ENCODE measurements at regions not wholly inside any gene's neighbourhood (a gene's known extent, or its start where the extent isn't known, plus 50 kb on each side); places are given as distances from the start of the nearest gene placed in this dataset.

DNA sequence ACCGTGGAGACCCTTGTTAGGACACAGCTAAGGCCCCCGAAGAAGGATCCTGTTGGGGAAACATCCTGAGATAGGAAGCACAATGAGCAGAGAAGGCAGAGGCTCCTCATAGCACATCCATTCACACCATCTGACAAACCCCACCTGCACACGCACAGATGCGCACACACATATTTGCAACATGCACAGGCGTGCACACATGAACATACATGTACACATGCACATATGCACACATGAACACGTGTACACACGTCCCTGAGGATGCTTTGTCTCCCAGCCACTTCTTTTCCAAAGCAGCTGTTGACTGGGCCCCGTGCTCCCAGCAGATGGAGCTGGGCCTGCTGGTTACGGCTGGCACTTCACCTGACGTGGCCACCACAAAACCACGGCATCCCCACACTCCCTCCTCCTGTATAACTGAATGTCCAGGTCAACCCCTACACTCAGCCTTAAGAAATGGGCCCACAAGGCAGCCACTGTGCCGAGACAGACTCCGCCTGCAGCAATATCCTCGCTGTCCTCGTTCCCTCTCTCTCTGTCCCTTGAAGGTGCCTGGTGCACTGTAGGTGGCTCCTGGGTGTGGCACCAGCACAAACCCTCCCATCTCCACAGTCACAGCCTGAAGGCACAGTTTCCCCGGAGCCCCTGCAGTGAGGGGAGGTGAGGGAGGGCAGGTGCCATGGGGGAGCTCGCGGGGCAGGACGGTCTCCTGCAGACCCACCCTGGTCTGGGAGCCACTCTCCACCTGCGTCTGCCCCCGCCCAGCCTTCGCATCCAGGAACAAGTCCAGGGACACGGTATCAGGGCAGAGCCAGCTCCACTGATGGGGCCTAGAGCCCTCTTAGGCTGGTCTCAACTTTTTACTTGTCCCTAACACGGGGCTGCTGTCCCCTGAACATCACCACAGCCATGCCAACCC lies 183.0 kb downstream of the RBFOX3 start:
- Histone ChIP-seq H3K9me3 (replicated peaks; ENCODE audit: control insufficient read depth, insufficient read depth, low read length) (no peaks in the 10 kb centered on the region), H3K4me1 (ENCODE audit: control insufficient read depth, extremely low read depth, insufficient read depth, low read length) (no peaks in the 10 kb centered on the region), H3K4me3 (replicated peaks in 1 of 3; ENCODE audit: insufficient read depth in 1 of 3, low read depth in 1 of 3, low read length in 3 of 3) (no peak overlapping the region), H3K36me3 (ENCODE audit: control insufficient read depth in 2 of 2, extremely low read depth in 1 of 2, insufficient read depth in 2 of 2, low read length in 2 of 2) (no peaks in the 10 kb centered on the region), H4K20me1 (replicated peaks; ENCODE audit: control insufficient read depth, extremely low read depth, insufficient read depth, low read length) (no peaks in the 10 kb centered on the region), H2AFZ (ENCODE audit: low read depth, low read length) (no peak overlapping the region), H3K9me1 (replicated peaks; ENCODE audit: control insufficient read depth, extremely low read depth, insufficient read depth, low read length) (no peaks in the 10 kb centered on the region), H3K4me2 (ENCODE audit: insufficient read depth, low read length) (no peak overlapping the region), H3K27me3 (ENCODE audit: control insufficient read depth in 2 of 2, insufficient read depth in 2 of 2, low read length in 2 of 2) (no peaks in the 10 kb centered on the region), H3K9ac (replicated peaks; ENCODE audit: extremely low read depth, insufficient read depth, low read length) (no peak overlapping the region), H3K79me2 (ENCODE audit: control insufficient read depth, insufficient read depth, low read length) (no peaks in the 10 kb centered on the region), H3K27ac (ENCODE audit: insufficient read depth, low read depth, low read length) (no peak overlapping the region)
- dilution Hi-C loops (cut with MboI; ENCODE audit: extremely low pct_ligation_motif_present, low sequenced_read_pairs) (no loop called here), intact Hi-C loops (cut with micrococcal nuclease) (no loop called here)
- DNase-seq (ENCODE audit: low read depth, low spot score) (no peak), FAIRE-seq (no peak)
- TF ChIP-seq MYC (IDR thresholded peaks at IDR 0.05; ENCODE audit: low read depth, low read length) (no peak), EZH2 (IDR thresholded peaks at IDR 0.05; ENCODE audit: borderline replicate concordance, low read depth, low read length, severe bottlenecking) (no peak), GATA2 (IDR thresholded peaks at IDR 0.05; ENCODE audit: insufficient read depth, insufficient read length, low read depth, low read length) (no peak), POLR2AphosphoS5 (IDR thresholded peaks at IDR 0.05; ENCODE audit: insufficient read depth, low read depth, low read length) (no peak)
- TF ChIP-seq, protein P1, sequence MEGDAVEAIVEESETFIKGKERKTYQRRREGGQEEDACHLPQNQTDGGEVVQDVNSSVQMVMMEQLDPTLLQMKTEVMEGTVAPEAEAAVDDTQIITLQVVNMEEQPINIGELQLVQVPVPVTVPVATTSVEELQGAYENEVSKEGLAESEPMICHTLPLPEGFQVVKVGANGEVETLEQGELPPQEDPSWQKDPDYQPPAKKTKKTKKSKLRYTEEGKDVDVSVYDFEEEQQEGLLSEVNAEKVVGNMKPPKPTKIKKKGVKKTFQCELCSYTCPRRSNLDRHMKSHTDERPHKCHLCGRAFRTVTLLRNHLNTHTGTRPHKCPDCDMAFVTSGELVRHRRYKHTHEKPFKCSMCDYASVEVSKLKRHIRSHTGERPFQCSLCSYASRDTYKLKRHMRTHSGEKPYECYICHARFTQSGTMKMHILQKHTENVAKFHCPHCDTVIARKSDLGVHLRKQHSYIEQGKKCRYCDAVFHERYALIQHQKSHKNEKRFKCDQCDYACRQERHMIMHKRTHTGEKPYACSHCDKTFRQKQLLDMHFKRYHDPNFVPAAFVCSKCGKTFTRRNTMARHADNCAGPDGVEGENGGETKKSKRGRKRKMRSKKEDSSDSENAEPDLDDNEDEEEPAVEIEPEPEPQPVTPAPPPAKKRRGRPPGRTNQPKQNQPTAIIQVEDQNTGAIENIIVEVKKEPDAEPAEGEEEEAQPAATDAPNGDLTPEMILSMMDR (IDR thresholded peaks at IDR 0.05; ENCODE audit: extremely low read depth in 1 of 2, insufficient read depth in 1 of 2, low read depth in 1 of 2, low read length in 2 of 2): no peak
- ChIA-PET CTCF (interaction anchor here (1.3 to 1.5 kb wide), 2 partner anchors 27 to 35 kb away, joined by 3 to 4 read pairs; no protein-coding TSS in a partner anchor), POLR2A (no interaction called here)
- no TSS peak for BruUV-seq (replicated peaks)
